Keratinocyte (primary cell): ENCODE measurements at regions not wholly inside any gene's neighbourhood (a gene's known extent, or its start where the extent isn't known, plus 50 kb on each side); places are given as distances from the start of the nearest gene placed in this dataset.

Experiments
- DNase-seq: peaks from one replicate; pipeline ENCODE4 v3.0.0-alpha.2; 2011; ENCODE audit warnings: low read depth, missing footprints, low spot score
- FAIRE-seq: peaks from 2 replicates; lab custom pipeline; 2011; peaks lifted over from hg19 to GRCh38; lab: Jason Lieb, UNC
- H2AFZ ChIP-seq: 2 replicates; pipeline ENCODE4 v1.6.0; 2012; ENCODE audit warnings: low read length, control low read depth, inconsistent platforms; ENCODE audit not compliant: control insufficient read depth
- H3K27ac ChIP-seq: 2 replicates; pipeline ENCODE4 v1.5.1; 2011; ENCODE audit warnings: low read length; ENCODE audit not compliant: control insufficient read depth, insufficient read depth
- H3K27me3 ChIP-seq: 3 replicates; pipeline ENCODE4 v1.6.0; 2011; ENCODE audit warnings: low read length; ENCODE audit not compliant: control insufficient read depth, insufficient read depth; ENCODE audit errors: extremely low read depth
- H3K36me3 ChIP-seq, 2 experiments: 2 replicates in 1 of 2; 3 replicates in 1 of 2; pipeline ENCODE4 v1.5.1; 2011; ENCODE audit warnings: low read length in 2 of 2, mild to moderate bottlenecking in 1 of 2; ENCODE audit not compliant: control insufficient read depth in 2 of 2, insufficient read depth in 2 of 2; ENCODE audit errors: extremely low read depth in 1 of 2
- H3K4me1 ChIP-seq: 3 replicates; pipeline ENCODE4 v1.5.1; 2011; ENCODE audit warnings: low read length; ENCODE audit not compliant: control insufficient read depth, insufficient read depth; ENCODE audit errors: extremely low read depth
- H3K4me2 ChIP-seq: 3 replicates; pipeline ENCODE4 v1.6.0; 2011; ENCODE audit warnings: low read depth, low read length; ENCODE audit not compliant: control insufficient read depth, insufficient read depth; ENCODE audit errors: extremely low read depth
- H3K4me3 ChIP-seq, 3 experiments: fragments of 200-600 bp in 1 of 3; sonication (generic) in 1 of 3; 2 replicates in 2 of 3; 3 replicates in 1 of 3; pipeline ENCODE4 v1.5.1; 2011 to 2016; ENCODE audit warnings: low read length in 3 of 3, mild to moderate bottlenecking in 3 of 3, control low read depth in 2 of 3, inconsistent platforms in 1 of 3, low read depth in 1 of 3, mixed read lengths in 1 of 3, mixed run types in 1 of 3, moderate library complexity in 1 of 3; ENCODE audit not compliant: control insufficient read depth in 2 of 3, insufficient read depth in 2 of 3; ENCODE audit errors: extremely low read depth in 1 of 3
- H3K79me2 ChIP-seq: 2 replicates; pipeline ENCODE4 v1.6.0; 2012; ENCODE audit warnings: low read length; ENCODE audit not compliant: control insufficient read depth, insufficient read depth
- H3K9ac ChIP-seq: 3 replicates; pipeline ENCODE4 v1.6.0; 2011; ENCODE audit warnings: low read length; ENCODE audit not compliant: control insufficient read depth, insufficient read depth; ENCODE audit errors: extremely low read depth
- H3K9me1 ChIP-seq: 3 replicates; pipeline ENCODE4 v1.6.0; 2011; ENCODE audit warnings: low read length; ENCODE audit not compliant: control insufficient read depth, insufficient read depth; ENCODE audit errors: extremely low read depth
- H3K9me3 ChIP-seq: 2 replicates; pipeline ENCODE4 v1.5.1; 2012; ENCODE audit warnings: low read depth, low read length; ENCODE audit not compliant: control insufficient read depth
- H4K20me1 ChIP-seq: 3 replicates; pipeline ENCODE4 v1.6.0; 2011; ENCODE audit warnings: low read length; ENCODE audit not compliant: control insufficient read depth, insufficient read depth; ENCODE audit errors: extremely low read depth
- CTCF ChIP-seq, 3 experiments: IDR thresholded peaks in 1 of 3; conservative IDR thresholded peaks in 1 of 3; optimal IDR thresholded peaks in 1 of 3; 2 replicates in 2 of 3; 3 replicates in 1 of 3; pipeline versions ENCODE3 to v1.5.1; 2011; ENCODE audit warnings: low read length in 3 of 3, mild to moderate bottlenecking in 3 of 3, moderate library complexity in 2 of 3, control low read depth in 1 of 3, inconsistent platforms in 1 of 3; ENCODE audit not compliant: insufficient read depth in 2 of 3; ENCODE audit errors: extremely low read depth in 1 of 3
- EZH2 ChIP-seq: IDR thresholded peaks from one replicate; pipeline ENCODE4 v1.6.1; 2012; ENCODE audit warnings: inconsistent platforms, mild to moderate bottlenecking, low read length, moderate library complexity
- dilution Hi-C: fragments of 300-500 bp; cut with MboI; formaldehyde crosslinking; loops from one replicate; pipeline ENCODE4 v1.7.0; 2020; ENCODE audit warnings: low sequenced_read_pairs; ENCODE audit not compliant: extremely low pct_ligation_motif_present

GRCh38 chr21:20163167-20163566 lies 835.0 kb upstream of the NCAM2 start:
- H3K4me2 ChIP-seq: no peak overlapping the region
- H4K20me1 ChIP-seq: no peaks in the 10 kb centered on the region
- H3K79me2 ChIP-seq: no peaks in the 10 kb centered on the region
- DNase-seq: no peak
- H3K9ac ChIP-seq: no peak overlapping the region
- H3K4me3 ChIP-seq: no peak overlapping the region
- H3K27me3 ChIP-seq: no peaks in the 10 kb centered on the region
- no peak for FAIRE-seq
- H3K9me1 ChIP-seq: no peaks in the 10 kb centered on the region
- H3K9me3 ChIP-seq: no peaks in the 10 kb centered on the region
- H2AFZ ChIP-seq: no peak overlapping the region
- H3K36me3 ChIP-seq: no peaks in the 10 kb centered on the region
- no peak overlapping the region for H3K27ac ChIP-seq
- H3K4me1 ChIP-seq: no peaks in the 10 kb centered on the region
- TF ChIP-seq CTCF (optimal IDR thresholded peaks at IDR 0.05 in 1 of 3, IDR thresholded peaks at IDR 0.05 in 1 of 3, conservative IDR thresholded peaks at IDR 0.05 in 1 of 3; ENCODE audit: extremely low read depth in 1 of 3, insufficient read depth in 2 of 3, low read length in 3 of 3): no peak
- no peak for TF ChIP-seq EZH2
- dilution Hi-C loops: no loop called here

- H3K79me2 ChIP-seq: no peaks in the 10 kb centered on the region
- no peak overlapping the region for H3K27ac ChIP-seq
- no peak overlapping the region for H3K4me2 ChIP-seq
- no peak overlapping the region for H3K4me3 ChIP-seq
- DNase-seq (no peak), FAIRE-seq (no peak)
- H3K9ac ChIP-seq: no peak overlapping the region
- dilution Hi-C loops: no loop called here
- no peaks in the 10 kb centered on the region for H3K4me1 ChIP-seq
- TF ChIP-seq CTCF (optimal IDR thresholded peaks at IDR 0.05 in 1 of 3, IDR thresholded peaks at IDR 0.05 in 1 of 3, conservative IDR thresholded peaks at IDR 0.05 in 1 of 3; ENCODE audit: extremely low read depth in 1 of 3, insufficient read depth in 2 of 3, low read length in 3 of 3) (no peak), EZH2 (no peak)
- H3K9me1 ChIP-seq: no peaks in the 10 kb centered on the region
- no peaks in the 10 kb centered on the region for H3K36me3 ChIP-seq
- no peak overlapping the region for H2AFZ ChIP-seq
- no peaks in the 10 kb centered on the region for H4K20me1 ChIP-seq
- H3K27me3 ChIP-seq: no peaks in the 10 kb centered on the region
- H3K9me3 ChIP-seq: no peaks in the 10 kb centered on the region
Measured at GRCh38 chr21:20167059-20167458, 831.1 kb upstream of the NCAM2 start.
